ENCODE measurements at regions not wholly inside any gene's neighbourhood (a gene's known extent, or its start where the extent isn't known, plus 50 kb on each side); places are given as distances from the start of the nearest gene placed in this dataset.

DNA sequence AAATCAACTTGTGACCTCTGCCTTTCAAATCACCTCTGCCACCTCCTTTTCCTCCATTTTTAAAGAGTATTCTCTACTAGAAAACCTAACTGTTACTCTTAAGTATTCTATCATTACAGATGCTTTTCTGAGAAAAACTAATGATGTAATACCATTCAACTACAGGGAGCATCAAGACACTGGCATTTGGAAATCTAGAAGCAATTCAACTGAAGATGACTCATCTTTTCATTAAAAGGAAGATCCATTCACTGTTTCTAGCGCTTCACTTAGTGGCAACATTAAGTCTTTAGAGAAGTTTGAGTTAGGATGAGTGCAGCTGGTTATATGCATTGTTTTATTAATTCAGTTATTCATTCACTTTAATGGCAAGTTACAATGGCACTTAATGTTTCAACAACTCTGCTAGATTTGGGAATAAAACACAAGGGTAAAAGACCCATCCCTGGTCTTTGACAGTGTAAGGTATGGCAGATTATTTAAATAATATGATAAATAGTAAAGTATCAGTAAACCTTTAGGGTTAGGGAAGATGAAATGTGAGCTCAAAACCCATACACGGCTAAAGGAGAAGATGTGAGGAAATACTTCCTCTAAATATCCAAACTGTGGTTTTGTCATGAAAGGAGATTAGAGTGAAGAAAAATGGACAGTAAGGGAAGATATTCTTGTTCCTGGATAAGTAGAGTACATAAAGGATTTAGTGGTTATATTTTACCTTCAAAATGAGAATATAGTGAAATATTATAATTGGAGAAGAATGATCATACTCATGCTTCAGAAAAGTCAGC, 61.7 kb downstream of the KCNJ2 start:
- Histone ChIP-seq H3K27ac (no peak overlapping the region), H3K9me3 (no peaks in the 10 kb centered on the region), H3K36me3 (no peaks in the 10 kb centered on the region), H3K4me1 (no peaks in the 10 kb centered on the region), H3K27me3 (no peaks in the 10 kb centered on the region), H3K4me3 (no peak overlapping the region)
- no peak for TF ChIP-seq POLR2A (IDR thresholded peaks at IDR 0.05)
- no peak for TF ChIP-seq POLR2AphosphoS5 (IDR thresholded peaks at IDR 0.05)
- TF ChIP-seq, protein P1, sequence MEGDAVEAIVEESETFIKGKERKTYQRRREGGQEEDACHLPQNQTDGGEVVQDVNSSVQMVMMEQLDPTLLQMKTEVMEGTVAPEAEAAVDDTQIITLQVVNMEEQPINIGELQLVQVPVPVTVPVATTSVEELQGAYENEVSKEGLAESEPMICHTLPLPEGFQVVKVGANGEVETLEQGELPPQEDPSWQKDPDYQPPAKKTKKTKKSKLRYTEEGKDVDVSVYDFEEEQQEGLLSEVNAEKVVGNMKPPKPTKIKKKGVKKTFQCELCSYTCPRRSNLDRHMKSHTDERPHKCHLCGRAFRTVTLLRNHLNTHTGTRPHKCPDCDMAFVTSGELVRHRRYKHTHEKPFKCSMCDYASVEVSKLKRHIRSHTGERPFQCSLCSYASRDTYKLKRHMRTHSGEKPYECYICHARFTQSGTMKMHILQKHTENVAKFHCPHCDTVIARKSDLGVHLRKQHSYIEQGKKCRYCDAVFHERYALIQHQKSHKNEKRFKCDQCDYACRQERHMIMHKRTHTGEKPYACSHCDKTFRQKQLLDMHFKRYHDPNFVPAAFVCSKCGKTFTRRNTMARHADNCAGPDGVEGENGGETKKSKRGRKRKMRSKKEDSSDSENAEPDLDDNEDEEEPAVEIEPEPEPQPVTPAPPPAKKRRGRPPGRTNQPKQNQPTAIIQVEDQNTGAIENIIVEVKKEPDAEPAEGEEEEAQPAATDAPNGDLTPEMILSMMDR (IDR thresholded peaks at IDR 0.05): no peak
- TF ChIP-seq EP300 (IDR thresholded peaks at IDR 0.05): no peak
- 76 to 82% (median 80%) methylated on average over 2 of the region's 2 CpGs for WGBS, 5 donors
- no peak for DNase-seq
- intact Hi-C loops (cut with DNase I; ENCODE audit: low total_unique reads): no loop called here

DNA sequence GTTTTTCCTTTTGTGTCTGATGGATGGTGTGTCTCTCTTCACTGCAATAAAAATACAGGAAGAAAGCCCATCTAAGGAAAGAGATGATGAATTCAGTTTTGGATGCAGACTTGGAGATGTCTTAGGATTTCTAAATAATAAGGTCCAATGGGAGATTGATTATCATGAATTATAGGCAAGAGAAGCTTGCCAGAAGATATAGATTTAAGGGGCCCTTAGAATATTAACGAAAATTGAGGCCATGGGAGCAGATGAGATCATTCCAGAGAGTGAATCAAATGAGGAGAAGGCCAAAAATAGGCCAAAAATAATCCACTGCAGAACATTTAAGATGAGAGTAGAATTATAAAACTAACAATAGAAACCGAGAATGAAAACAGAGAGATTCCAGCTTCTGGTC, 63.1 kb downstream of the KCNJ2 start:
- Histone ChIP-seq H3K4me1 (no peaks in the 10 kb centered on the region), H3K27me3 (no peaks in the 10 kb centered on the region), H3K36me3 (no peaks in the 10 kb centered on the region), H3K4me3 (no peak overlapping the region), H3K27ac (no peak overlapping the region), H3K9me3 (no peaks in the 10 kb centered on the region)
- intact Hi-C loops (cut with DNase I; ENCODE audit: low total_unique reads): no loop called here
- DNase-seq: peak in 1 of 2 donors; percentile 13
- no peak for TF ChIP-seq EP300 (IDR thresholded peaks at IDR 0.05)
- 74 to 86% (median 81%) methylated on average over 2 of the region's 2 CpGs for WGBS, 5 donors

DNA sequence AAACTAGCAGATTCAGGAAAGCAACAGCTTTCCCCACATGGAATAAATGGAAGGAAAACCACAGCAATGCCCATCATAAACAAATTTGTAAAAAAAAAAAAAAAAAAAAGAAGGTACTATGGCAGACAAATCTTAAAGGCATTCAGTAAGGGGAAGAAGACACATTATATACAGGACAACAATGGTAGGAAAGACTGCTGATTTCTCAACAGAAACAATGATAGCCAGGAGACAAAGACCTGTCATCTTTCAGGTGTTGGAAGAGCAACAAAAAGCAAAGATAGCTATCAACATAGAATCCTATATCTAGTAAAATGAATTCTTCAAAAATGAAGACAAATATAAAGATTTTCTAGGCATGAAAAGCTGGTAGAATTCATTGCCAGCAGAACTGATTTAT, 65.9 kb downstream of the KCNJ2 start:
- no peak overlapping the region for H3K4me3 ChIP-seq
- no peaks in the 10 kb centered on the region for H3K4me1 ChIP-seq
- H3K27me3 ChIP-seq: no peaks in the 10 kb centered on the region
- intact Hi-C loops (cut with DNase I; ENCODE audit: low total_unique reads): no loop called here
- TF ChIP-seq POLR2AphosphoS5 (IDR thresholded peaks at IDR 0.05): no peak
- TF ChIP-seq, protein P1 (IDR thresholded peaks at IDR 0.05): no peak
- no peak for TF ChIP-seq EP300 (IDR thresholded peaks at IDR 0.05)
- no peak for TF ChIP-seq POLR2A (IDR thresholded peaks at IDR 0.05)
- no peak for DNase-seq
- no peaks in the 10 kb centered on the region for H3K9me3 ChIP-seq
- no peaks in the 10 kb centered on the region for H3K36me3 ChIP-seq
- H3K27ac ChIP-seq: no peak overlapping the region

DNA sequence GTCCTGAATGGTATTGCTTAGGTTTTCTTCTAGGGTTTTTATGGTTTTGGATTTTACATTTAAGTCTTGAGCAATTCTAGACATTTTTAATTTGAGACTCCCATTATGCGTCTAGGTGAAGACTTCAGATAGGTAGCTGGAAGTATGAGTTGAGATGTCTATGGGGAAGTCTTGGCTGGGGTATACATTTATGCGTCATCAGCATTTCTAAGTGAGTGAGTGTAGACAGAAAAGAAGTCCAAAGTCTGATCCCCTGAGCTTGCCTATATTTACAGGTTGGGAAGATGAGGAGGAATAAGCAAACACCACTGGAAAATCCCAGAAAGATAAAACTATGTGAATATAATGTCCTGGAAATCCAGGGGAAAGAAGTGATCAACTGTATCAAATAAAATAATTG, 68.9 kb downstream of the KCNJ2 start:
- 89 to 99% (median 91%) methylated on average over 2 of the region's 2 CpGs for WGBS, 5 donors
- H3K27me3 ChIP-seq: no peaks in the 10 kb centered on the region
- no peak for DNase-seq
- no peak overlapping the region for H3K4me3 ChIP-seq
- TF ChIP-seq EP300 (IDR thresholded peaks at IDR 0.05): no peak
- TF ChIP-seq, protein P1 (IDR thresholded peaks at IDR 0.05): no peak
- no peak for TF ChIP-seq POLR2AphosphoS5 (IDR thresholded peaks at IDR 0.05)
- no peak for TF ChIP-seq POLR2A (IDR thresholded peaks at IDR 0.05)
- no peaks in the 10 kb centered on the region for H3K36me3 ChIP-seq
- no peak overlapping the region for H3K27ac ChIP-seq
- no peaks in the 10 kb centered on the region for H3K4me1 ChIP-seq
- H3K9me3 ChIP-seq: no peaks in the 10 kb centered on the region
- intact Hi-C loops (cut with DNase I; ENCODE audit: low total_unique reads): no loop called here

DNA sequence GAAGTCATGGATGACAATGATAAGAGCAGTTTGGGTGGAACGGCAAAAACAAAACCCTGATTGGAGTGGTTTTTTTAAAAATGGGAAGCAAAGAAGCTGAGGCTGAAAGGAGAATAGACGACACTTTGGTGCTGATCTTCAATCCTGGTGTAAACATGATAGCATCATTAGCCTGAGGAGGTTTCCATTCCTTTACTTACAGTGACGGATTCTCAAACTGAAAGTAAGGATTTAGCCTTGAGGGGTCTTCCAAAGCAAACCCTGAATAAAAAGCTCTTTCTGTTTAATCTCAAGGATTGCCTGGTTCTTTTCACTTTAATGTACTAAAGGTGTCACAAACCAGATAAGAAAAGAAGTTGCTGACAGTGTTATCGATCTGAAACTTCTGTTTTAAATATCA, 69.3 kb downstream of the KCNJ2 start:
- intact Hi-C loops (cut with DNase I; ENCODE audit: low total_unique reads): no loop called here
- WGBS, 5 donors: 45 to 58% (median 52%) methylated on average over 4 of the region's 4 CpGs
- no peak for DNase-seq

More for the DNA sequence above, 69.3 kb downstream of the KCNJ2 start:
- Histone ChIP-seq H3K4me3 (no peak overlapping the region), H3K9me3 (no peaks in the 10 kb centered on the region), H3K4me1 (no peaks in the 10 kb centered on the region), H3K27ac (no peak overlapping the region), H3K27me3 (no peaks in the 10 kb centered on the region), H3K36me3 (no peaks in the 10 kb centered on the region)
- TF ChIP-seq POLR2AphosphoS5 (IDR thresholded peaks at IDR 0.05) (no peak), EP300 (IDR thresholded peaks at IDR 0.05) (no peak), POLR2A (IDR thresholded peaks at IDR 0.05) (no peak)
- TF ChIP-seq, protein P1 (IDR thresholded peaks at IDR 0.05): no peak

Measured in stomach (tissue), 8 donors.